ENCODE measurements at regions not wholly inside any gene's neighbourhood (a gene's known extent, or its start where the extent isn't known, plus 50 kb on each side); places are given as distances from the start of the nearest gene placed in this dataset.

DNA sequence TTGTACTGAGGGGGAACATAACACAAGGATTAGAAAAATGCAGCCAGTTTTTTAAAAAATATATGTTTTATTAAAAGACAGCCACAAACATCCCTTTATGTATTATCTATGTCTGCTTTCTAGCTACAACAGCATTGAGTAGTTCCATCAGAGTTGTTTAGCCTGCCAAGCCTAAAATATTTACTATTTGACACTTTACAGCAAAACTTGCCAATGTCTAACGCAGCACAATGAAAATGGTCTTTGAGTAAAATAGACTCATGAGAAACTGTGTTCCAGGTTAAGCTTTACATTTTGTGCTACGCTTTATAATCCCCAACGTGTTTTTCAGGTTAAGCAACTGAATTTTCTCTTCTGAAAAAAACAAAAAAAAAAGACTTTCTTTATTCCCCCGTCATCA, 2211.5 kb upstream of the RAG2 start:
- H2AFZ ChIP-seq (ENCODE audit: control insufficient read depth, low read depth, low read length) = no peak overlapping the region
- intact Hi-C loops (cut with micrococcal nuclease; ENCODE audit: unreplicated experiment) (no loop called here), in situ Hi-C loops (cut with MboI) (no loop called here)
- H4K20me1 ChIP-seq (ENCODE audit: control insufficient read depth, insufficient read depth) = no peaks in the 10 kb centered on the region
- H3K36me3 ChIP-seq (ENCODE audit: control insufficient read depth in 2 of 2, insufficient read depth in 2 of 2, low read length in 1 of 2) = no peaks in the 10 kb centered on the region
- H3K9me3 ChIP-seq (replicated peaks; ENCODE audit: control insufficient read depth, insufficient read depth, low read length) = no peaks in the 10 kb centered on the region
- ChIA-PET SMC1A (ENCODE audit: uncharacterized antibody, unreplicated experiment) (no interaction called here), RAD21 (ENCODE audit: unreplicated experiment) (no interaction called here), POLR2A (no interaction called here), CTCF (no interaction called here)
- FAIRE-seq (no peak), ATAC-seq (no peak), DNase-seq (ENCODE audit: low read depth, low spot score) (no peak)
- H3K4me1 ChIP-seq (ENCODE audit: control insufficient read depth, insufficient read depth, low read length) = no peaks in the 10 kb centered on the region
- no TSS peak for BruUV-seq (replicated peaks)
- H3K9ac ChIP-seq (ENCODE audit: control insufficient read depth, insufficient read depth, low read length) = no peak overlapping the region
- H3K4me2 ChIP-seq (ENCODE audit: control insufficient read depth, insufficient read depth) = no peak overlapping the region
- TF ChIP-seq FOXM1 (IDR thresholded peaks at IDR 0.05; ENCODE audit: low read depth, low read length) (no peak), MTA3 (IDR thresholded peaks at IDR 0.05; ENCODE audit: borderline replicate concordance, low read length) (no peak)
- no peaks in the 10 kb centered on the region for H3K27me3 ChIP-seq (replicated peaks in 1 of 2; ENCODE audit: control insufficient read depth in 2 of 2, insufficient read depth in 2 of 2, low read length in 1 of 2)
- H3K79me2 ChIP-seq (ENCODE audit: control insufficient read depth, insufficient read depth, low read length) = no peaks in the 10 kb centered on the region
- no peak overlapping the region for H3K4me3 ChIP-seq
- 22% methylated on average over 4 of the region's 4 CpGs for WGBS (ENCODE audit: insufficient coverage, insufficient replicate concordance, low lambda C conversion rate, missing lambda C conversion rate)
- no peak overlapping the region for H3K27ac ChIP-seq (ENCODE audit: control insufficient read depth, insufficient read depth)

DNA sequence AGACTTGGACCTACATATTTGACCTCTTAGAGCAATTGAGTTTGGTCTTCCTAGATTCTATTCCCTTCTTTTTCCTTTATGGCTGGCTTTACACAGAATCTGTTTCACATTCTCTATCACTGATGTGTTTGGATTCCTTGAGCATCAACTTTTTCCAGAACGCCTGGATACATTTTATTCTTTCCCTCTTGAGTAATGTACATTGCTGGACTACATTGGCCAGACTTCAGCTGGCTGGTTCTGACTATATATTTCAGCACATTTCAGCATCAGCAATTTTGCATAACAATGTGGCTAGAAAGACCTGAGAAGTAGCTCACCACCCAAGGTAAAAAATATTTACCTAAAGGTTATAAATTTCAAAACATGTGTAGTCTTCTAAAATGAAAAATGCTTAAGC, 2198.2 kb upstream of the RAG2 start:
- FAIRE-seq (no peak), ATAC-seq (no peak), DNase-seq (ENCODE audit: low read depth, low spot score) (no peak)
- H3K4me1 ChIP-seq (ENCODE audit: control insufficient read depth, insufficient read depth, low read length) = no peaks in the 10 kb centered on the region
- H2AFZ ChIP-seq (ENCODE audit: control insufficient read depth, low read depth, low read length) = no peak overlapping the region
- in situ Hi-C loops (cut with MboI) (loop anchor here (10.0 kb wide), 1 partner anchor 61 kb away; no protein-coding TSS in a partner anchor), intact Hi-C loops (cut with micrococcal nuclease; ENCODE audit: unreplicated experiment) (no loop called here)
- H3K9ac ChIP-seq (ENCODE audit: control insufficient read depth, insufficient read depth, low read length) = no peak overlapping the region
- ChIA-PET RAD21 (ENCODE audit: unreplicated experiment) (no interaction called here), CTCF (interaction anchor here (0.6 kb wide), 1 partner anchor 31 kb away, joined by 3 read pairs; no protein-coding TSS in a partner anchor), SMC1A (ENCODE audit: uncharacterized antibody, unreplicated experiment) (no interaction called here), POLR2A (no interaction called here)
- H3K9me3 ChIP-seq (replicated peaks; ENCODE audit: control insufficient read depth, insufficient read depth, low read length) = no peaks in the 10 kb centered on the region
- H3K36me3 ChIP-seq (ENCODE audit: control insufficient read depth in 2 of 2, insufficient read depth in 2 of 2, low read length in 1 of 2) = no peaks in the 10 kb centered on the region
- no TSS peak for BruUV-seq (replicated peaks)
- TF ChIP-seq TCF7 (IDR thresholded peaks at IDR 0.05; ENCODE audit: borderline replicate concordance) (no peak), ZNF217 (IDR thresholded peaks at IDR 0.05) (no peak), SPI1 (IDR thresholded peaks at IDR 0.05; ENCODE audit: borderline replicate concordance, insufficient read depth, low read depth, low read length) (no peak), RCOR1 (conservative IDR thresholded peaks at IDR 0.05; ENCODE audit: low read depth, low read length) (no peak), TARDBP (IDR thresholded peaks at IDR 0.05; ENCODE audit: borderline replicate concordance) (no peak)
- TF ChIP-seq, protein P1, sequence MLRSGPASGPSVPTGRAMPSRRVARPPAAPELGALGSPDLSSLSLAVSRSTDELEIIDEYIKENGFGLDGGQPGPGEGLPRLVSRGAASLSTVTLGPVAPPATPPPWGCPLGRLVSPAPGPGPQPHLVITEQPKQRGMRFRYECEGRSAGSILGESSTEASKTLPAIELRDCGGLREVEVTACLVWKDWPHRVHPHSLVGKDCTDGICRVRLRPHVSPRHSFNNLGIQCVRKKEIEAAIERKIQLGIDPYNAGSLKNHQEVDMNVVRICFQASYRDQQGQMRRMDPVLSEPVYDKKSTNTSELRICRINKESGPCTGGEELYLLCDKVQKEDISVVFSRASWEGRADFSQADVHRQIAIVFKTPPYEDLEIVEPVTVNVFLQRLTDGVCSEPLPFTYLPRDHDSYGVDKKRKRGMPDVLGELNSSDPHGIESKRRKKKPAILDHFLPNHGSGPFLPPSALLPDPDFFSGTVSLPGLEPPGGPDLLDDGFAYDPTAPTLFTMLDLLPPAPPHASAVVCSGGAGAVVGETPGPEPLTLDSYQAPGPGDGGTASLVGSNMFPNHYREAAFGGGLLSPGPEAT (IDR thresholded peaks at IDR 0.05; ENCODE audit: low read depth) = no peak
- TF ChIP-seq, protein P2, sequence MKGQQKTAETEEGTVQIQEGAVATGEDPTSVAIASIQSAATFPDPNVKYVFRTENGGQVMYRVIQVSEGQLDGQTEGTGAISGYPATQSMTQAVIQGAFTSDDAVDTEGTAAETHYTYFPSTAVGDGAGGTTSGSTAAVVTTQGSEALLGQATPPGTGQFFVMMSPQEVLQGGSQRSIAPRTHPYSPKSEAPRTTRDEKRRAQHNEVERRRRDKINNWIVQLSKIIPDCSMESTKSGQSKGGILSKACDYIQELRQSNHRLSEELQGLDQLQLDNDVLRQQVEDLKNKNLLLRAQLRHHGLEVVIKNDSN (IDR thresholded peaks at IDR 0.05; ENCODE audit: borderline replicate concordance, extremely low read length, insufficient read depth, low read depth, low read length) = no peak
- H3K4me3 ChIP-seq = no peak overlapping the region
- H4K20me1 ChIP-seq (ENCODE audit: control insufficient read depth, insufficient read depth) = no peaks in the 10 kb centered on the region
- 0% methylated on average over 1 of the region's 1 CpG for WGBS (ENCODE audit: insufficient coverage, insufficient replicate concordance, low lambda C conversion rate, missing lambda C conversion rate)
- H3K4me2 ChIP-seq (ENCODE audit: control insufficient read depth, insufficient read depth) = no peak overlapping the region
- no peaks in the 10 kb centered on the region for H3K27me3 ChIP-seq (replicated peaks in 1 of 2; ENCODE audit: control insufficient read depth in 2 of 2, insufficient read depth in 2 of 2, low read length in 1 of 2)
- H3K79me2 ChIP-seq (ENCODE audit: control insufficient read depth, insufficient read depth, low read length) = no peaks in the 10 kb centered on the region
- no peak overlapping the region for H3K27ac ChIP-seq (ENCODE audit: control insufficient read depth, insufficient read depth)

Data from GM12878 (cell line).